GM18870 (cell line): ENCODE measurements at regions not wholly inside any gene's neighbourhood (a gene's known extent, or its start where the extent isn't known, plus 50 kb on each side); places are given as distances from the start of the nearest gene placed in this dataset.
"Not testable (repeated sequence)": the region's sequence is repeated elsewhere in the genome, so short reads cannot be mapped to it uniquely, and the experiment has no call there.

Source experiments
- ATAC-seq: cut with Tn5 transposase; IDR thresholded peaks from one replicate; pipeline ENCODE4 v1.9.1; 2021; ENCODE audit warnings: moderate library complexity; ENCODE audit not compliant: unreplicated experiment

DNA sequence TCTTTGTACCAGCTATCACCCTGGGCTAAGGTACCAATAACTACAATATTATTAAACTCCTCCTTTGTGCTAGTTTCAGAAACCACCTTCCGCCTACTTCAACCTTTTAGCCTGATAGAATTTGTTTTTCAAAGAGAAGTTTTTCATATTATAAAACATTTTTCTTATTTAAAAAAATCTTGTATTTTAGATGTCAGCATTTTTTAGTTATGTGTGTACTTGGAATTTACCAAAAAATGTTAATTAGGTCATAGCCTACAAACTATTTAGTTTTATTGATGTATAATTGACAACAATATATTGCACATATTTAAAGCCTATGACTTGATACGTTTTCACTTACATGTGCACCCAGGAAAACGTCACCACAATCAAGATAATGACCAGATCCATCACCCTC is 1097.6 kb downstream of the JRKL start:
- ATAC-seq = no peak

- ATAC-seq = no peak
These were observed 1109.1 kb downstream of the JRKL start for GRCh38 chr11:97498891-97499290.

DNA sequence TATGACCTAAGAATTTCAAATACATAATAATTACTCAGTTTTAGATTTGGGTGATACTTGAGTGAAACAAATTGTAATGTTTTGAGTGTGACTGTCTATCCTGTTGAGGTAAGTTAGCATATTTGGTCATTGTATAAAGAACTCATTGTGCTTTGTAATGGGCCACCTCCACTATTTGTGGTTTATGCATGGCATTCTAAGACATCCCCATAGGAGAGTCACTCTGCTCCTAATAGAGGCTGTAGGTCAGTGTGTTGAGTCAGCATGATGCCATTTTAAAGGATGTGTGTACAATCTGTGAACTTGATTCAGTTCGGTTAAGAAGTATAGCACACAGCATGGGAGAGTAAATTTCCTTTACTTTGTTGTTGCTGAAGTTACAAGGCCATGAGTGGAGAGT is 1112.4 kb downstream of the JRKL start:
- no peak for ATAC-seq

GRCh38 chr11:97506076-97506759 is 1116.4 kb downstream of the JRKL start:
- no peak for ATAC-seq

DNA sequence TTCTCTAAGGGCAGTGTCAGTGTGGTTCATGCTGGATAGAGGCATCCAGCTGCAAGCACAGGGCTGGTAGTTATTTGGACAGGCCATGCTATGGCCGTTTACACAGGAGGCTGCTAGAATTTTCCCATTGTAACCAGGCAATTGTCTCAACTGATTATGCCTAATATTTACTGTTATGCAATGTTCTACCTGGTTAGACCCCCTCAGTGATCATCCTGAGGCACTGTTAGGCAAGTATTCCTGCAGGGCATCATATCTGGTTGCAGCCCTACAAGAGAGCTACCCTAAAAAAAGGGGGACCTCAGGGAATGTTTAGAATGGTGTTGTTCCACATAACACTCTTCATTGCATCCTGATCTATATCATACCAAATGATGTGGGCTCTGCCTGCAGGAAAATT is 1124.6 kb downstream of the JRKL start:
- ATAC-seq = no peak

DNA sequence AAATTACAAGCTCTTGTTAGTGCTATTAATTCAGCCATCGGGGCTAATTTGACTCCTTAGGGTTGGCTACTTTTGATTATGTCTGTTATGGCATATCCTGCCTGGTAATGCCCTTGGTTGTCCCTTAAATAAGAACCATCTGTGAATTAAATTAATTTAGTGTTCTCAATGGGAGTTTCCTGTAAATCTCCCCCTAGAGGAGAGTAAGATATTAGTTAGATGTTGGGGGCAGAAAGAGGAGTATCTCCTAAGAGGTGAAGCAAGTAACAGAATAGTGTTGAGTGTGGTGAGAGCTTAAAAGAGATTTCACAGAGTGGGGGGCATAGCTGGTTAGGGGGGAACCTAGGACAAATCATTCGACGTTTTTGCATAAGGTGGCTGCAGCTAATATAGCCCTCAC is 1126.9 kb downstream of the JRKL start:
- ATAC-seq = no peak

DNA sequence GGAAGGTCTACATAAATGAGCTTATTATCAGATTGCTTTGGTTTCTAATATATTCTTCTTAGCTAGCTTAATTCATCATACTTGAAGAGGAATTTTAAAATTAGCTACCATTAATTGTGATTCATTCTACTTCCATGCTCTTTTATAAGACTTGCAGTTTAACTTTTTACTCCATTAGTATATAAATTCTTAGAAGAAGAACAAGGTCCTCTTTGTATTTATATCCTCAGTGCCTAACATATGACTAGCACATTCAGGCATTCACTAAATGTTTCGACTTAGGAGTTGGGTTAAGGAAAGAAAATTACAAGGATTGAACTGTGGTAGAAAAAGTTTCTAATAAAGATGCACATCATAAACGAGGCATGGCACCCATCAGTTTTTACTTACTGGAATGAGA is 1135.5 kb downstream of the JRKL start:
- no peak for ATAC-seq

DNA sequence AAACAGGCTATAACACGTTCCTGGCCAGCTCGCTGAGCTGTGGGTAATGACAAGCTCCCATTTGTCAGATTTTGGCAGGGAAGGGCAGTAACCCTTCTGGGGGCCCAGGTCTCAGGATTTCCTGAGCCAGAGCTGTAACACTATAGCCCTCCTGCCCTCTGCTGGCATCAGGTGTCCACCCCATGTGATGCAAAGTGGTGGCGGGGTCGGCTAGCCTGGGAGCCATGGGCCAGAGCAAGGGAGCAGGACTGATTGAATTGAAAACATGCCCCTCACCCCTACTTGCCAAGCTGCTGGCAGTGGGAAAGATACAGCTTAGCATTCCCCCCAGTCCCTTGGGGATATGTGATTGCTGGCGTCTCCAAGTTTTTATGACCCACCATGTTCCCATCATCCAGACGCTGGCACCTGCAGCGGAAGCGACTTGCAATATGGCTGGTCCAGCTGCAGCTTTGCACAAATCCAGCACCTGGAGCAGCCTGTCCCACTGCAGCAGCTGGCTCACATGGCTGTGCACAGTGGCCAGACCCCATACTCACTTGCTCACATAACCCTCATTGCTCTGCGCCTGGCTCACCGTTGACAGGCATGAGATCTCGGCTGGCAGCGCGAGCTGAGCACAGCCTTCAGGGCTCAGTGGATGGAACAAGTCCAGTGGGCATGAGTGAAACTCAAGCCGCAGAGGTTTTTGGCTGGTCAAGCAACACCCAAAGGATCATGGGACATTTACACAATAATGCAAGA is 1147.8 kb downstream of the JRKL start:
- no peak for ATAC-seq

GRCh38 chr11:97544431-97544830 is 1154.6 kb downstream of the JRKL start:
- ATAC-seq = no peak

GRCh38 chr11:97548280-97548679 is 1158.5 kb downstream of the JRKL start:
- ATAC-seq = no peak

DNA sequence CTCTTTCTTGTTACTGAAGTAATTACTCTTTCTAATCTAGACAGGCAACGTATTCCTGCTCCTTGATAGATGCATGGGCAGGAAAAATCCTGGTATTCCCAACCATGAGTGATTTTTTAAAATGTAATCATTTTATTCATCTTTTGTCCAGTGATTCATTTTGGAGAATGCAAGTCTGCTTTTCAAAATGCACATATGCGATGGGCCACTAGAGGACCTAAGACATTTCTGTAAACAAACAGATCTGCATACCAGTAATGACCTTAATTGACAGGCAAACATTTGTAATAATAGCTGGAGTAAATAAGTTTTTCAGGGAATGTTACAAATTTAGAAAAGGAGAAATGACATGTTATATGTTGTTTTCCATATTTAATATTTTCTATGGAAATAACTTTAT is 1167.6 kb downstream of the JRKL start:
- no peak for ATAC-seq

- no peak for ATAC-seq
These were observed 1178.0 kb downstream of the JRKL start for GRCh38 chr11:97567801-97568200.

DNA sequence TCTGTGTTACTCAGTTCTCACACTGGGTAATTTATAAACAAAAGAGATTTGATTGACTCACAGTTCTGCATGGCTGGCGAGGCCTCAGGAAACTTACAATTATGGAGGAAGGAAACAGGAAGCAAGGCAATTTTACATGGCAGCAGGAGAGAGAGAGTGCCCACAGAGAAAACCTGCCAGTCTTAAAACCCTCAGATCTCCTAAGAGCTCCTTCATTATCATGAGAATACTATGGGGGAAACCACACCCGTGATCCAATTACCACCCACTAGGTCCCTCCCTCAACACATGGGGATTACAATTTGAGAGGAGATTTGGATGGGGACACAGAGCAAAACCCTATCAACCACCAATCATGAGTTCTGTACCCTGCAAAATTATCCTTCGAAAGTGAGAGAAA is 1180.8 kb downstream of the JRKL start:
- no peak for ATAC-seq

- ATAC-seq = not testable (repeated sequence)
These were observed 1184.0 kb downstream of the JRKL start for GRCh38 chr11:97573771-97574170.

GRCh38 chr11:97574976-97575665 is 1185.3 kb downstream of the JRKL start:
- ATAC-seq = no peak

GRCh38 chr11:97607291-97608000 is 1217.6 kb downstream of the JRKL start:
- no peak for ATAC-seq

DNA sequence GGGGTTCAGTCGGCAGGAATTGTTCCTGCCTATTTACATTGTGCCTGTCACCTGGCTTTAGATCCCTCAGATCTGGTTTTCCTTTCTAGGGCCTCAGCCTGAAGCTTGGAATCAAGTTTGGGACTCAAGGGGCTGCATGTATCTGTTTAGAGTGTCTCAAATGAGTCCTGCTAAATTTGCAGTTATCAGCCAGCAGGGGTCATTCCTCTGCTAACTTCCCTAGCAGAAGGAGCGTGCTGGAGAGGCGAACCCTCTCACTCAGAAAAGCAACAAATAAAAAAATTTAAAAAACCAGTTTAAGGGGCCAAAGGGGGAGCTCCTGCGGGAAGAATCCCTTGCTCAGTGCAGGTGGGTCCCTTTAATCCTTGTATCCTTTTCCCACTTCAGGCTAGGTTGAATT is 1220.2 kb downstream of the JRKL start:
- ATAC-seq = no peak

GRCh38 chr11:97610854-97611253 is 1221.0 kb downstream of the JRKL start:
- no peak for ATAC-seq

DNA sequence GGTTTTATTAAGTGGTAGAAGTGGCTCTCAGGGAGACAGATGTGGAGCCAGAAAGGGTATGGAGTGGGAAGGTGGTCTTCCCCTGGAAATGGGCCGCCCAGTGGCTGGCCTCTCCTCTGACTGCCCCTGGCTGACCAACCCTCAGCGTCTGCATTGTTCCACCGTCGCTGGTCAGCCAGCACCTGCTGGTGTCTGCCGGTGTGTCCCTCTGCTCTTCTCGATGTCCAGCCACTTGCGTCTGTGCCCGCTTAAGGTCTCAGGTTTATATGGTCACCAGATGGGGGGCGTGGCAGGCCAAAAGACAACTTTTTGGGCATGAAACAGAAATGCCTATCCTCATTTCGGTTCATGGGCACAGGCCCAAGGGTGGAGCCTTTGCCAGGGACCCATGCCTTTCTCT is 1221.5 kb downstream of the JRKL start:
- ATAC-seq = no peak

DNA sequence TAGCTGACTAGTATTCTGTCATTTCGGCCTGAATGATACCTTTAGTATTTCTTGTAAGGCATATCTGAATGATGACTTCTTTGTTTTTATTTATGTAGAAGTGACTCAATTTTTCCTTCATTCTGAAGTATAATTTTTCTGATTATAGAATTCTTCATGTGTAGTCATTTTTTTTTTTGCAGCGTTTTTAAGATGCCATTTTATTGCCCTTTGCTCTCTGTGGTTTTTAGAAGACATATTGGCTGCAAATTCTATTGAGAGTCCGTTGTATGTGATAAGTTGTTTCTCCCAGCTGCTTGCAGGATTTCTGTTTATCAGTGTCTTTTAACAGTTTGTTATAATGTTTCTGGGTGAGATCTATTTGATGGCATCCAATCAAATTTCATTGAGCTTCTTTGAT is 1224.8 kb downstream of the JRKL start:
- ATAC-seq = no peak

DNA sequence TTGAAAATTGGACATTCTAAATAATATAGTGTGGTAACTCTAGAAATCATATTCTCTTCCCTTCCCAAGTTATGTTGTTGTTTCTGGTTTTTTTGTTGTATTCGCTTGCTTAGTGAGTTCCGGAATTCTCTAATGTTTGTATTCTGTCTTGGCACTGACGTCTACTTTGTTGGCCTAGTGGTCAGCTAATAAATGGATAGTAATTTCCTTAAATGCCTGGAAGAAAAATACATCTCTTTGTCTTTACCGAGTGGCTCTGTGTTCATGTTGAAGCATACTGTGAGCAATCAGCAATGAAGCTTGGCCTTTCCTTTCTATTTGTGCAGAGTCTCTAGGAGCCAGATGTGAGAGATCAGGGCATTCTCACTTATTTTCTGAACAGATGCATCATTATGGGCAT is 1225.7 kb downstream of the JRKL start:
- ATAC-seq = no peak

- ATAC-seq = no peak
These were observed 1227.2 kb downstream of the JRKL start for GRCh38 chr11:97617031-97617430.
